PC-9 (cell line): ENCODE measurements at regions not wholly inside any gene's neighbourhood (a gene's known extent, or its start where the extent isn't known, plus 50 kb on each side); places are given as distances from the start of the nearest gene placed in this dataset.

Experiments used
- BruUV-seq: library from RNA; stranded (reverse); fragments of 400-500 nt; replicated peaks from 2 replicates; lab custom pipeline; 2021; lab: Mats Ljungman, UMichigan
- CTCF ChIA-PET: fragments of 300-600 bp; sonication (Branson Sonifier 250); formaldehyde crosslinking; loops from one replicate; lab custom pipeline; 2022; ENCODE audit warnings: antibody characterized with exemption; lab: Charles Lee
- POLR2A ChIA-PET: fragments of 300-600 bp; sonication (Branson Sonifier 250); formaldehyde crosslinking; loops from one replicate; lab custom pipeline; 2022; ENCODE audit warnings: antibody characterized with exemption; ENCODE audit not compliant: unreplicated experiment; lab: Charles Lee
- DNase-seq, 2 experiments: peaks; one replicate each; pipeline versions ENCODE4 v3.0.0 to v3.0.0-alpha.2; 2015 to 2022; ENCODE audit warnings: mixed read lengths in 1 of 2
- H2AFZ ChIP-seq: fragments of 200-600 bp; sonication (generic); 2 replicates; pipeline ENCODE4 v1.8.1; 2017; ENCODE audit warnings: antibody characterized with exemption
- H3F3A ChIP-seq: fragments of 200-600 bp; sonication (generic); 2 replicates; pipeline ENCODE4 v1.8.1; 2017; ENCODE audit warnings: antibody characterized with exemption, mild to moderate bottlenecking, low read depth; ENCODE audit not compliant: insufficient read depth
- H3K27ac ChIP-seq: fragments of 200-600 bp; sonication (generic); 2 replicates; pipeline ENCODE4 v1.6.1; 2016; ENCODE audit warnings: mixed run types
- H3K27me3 ChIP-seq: fragments of 200-600 bp; sonication (generic); 2 replicates; pipeline ENCODE4 v1.6.1; 2016; ENCODE audit warnings: low read depth, mixed run types; ENCODE audit not compliant: insufficient read depth
- H3K36me3 ChIP-seq: fragments of 200-600 bp; sonication (generic); 2 replicates; pipeline ENCODE4 v1.6.1; 2016; ENCODE audit warnings: low read depth, mixed run types
- H3K4me1 ChIP-seq: fragments of 200-600 bp; sonication (generic); replicated peaks from 2 replicates; pipeline ENCODE4 v1.6.1; 2016; ENCODE audit warnings: mixed run types; ENCODE audit not compliant: insufficient read depth
- H3K4me2 ChIP-seq: fragments of 200-600 bp; sonication (generic); 2 replicates; pipeline ENCODE4 v1.6.1; 2017; ENCODE audit warnings: mixed run types
- H3K4me3 ChIP-seq: fragments of 200-600 bp; sonication (generic); 2 replicates; pipeline ENCODE4 v1.6.1; 2016; ENCODE audit warnings: mixed run types
- H3K79me2 ChIP-seq: fragments of 200-600 bp; sonication (generic); 2 replicates; pipeline ENCODE4 v1.6.1; 2017; ENCODE audit warnings: low read depth, mixed run types
- H3K9me2 ChIP-seq: fragments of 200-600 bp; sonication (generic); 2 replicates; pipeline ENCODE4 v1.8.1; 2017; ENCODE audit warnings: mild to moderate bottlenecking; ENCODE audit not compliant: insufficient read depth
- H3K9me3 ChIP-seq: fragments of 200-600 bp; sonication (generic); 2 replicates; pipeline ENCODE4 v1.8.1; 2016; ENCODE audit warnings: low read depth; ENCODE audit not compliant: insufficient read depth
- H4K20me1 ChIP-seq: fragments of 200-600 bp; sonication (generic); 2 replicates; pipeline ENCODE4 v1.8.1; 2017; ENCODE audit not compliant: insufficient read depth
- CTCF ChIP-seq: fragments of 200-600 bp; sonication (generic); conservative IDR thresholded peaks from 2 replicates; pipeline ENCODE4 v1.6.1; 2017; ENCODE audit warnings: mixed run types, antibody characterized with exemption, mild to moderate bottlenecking, moderate library complexity
- EZH2 ChIP-seq: fragments of 200-600 bp; sonication (generic); IDR thresholded peaks from 2 replicates; pipeline ENCODE4 v1.8.0; 2017; ENCODE audit warnings: antibody characterized with exemption, low read depth
- intact Hi-C: fragments of 100-400 bp; cut with micrococcal nuclease; formaldehyde crosslinking; loops from one replicate; pipeline ENCODE4 v1.10.0; 2022; ENCODE audit not compliant: unreplicated experiment

DNA sequence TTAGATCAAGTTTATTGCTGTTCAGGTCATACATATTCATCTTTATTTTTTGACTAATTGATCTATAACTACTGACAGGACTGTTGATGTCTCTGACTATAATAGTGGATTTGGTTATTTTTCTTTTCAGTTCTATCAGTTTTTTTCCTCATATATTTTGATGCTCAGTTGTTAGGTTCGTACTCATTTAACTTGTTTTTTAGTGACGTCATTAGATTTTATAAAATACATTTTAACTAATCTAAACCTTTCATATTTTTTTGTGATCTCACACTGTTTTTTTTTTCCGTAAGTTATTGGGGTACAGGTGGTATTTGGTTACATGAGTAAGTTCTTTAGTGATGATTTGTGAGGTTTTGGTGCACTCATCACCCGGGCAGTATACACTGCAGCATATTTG, 841.2 kb upstream of the FBXO33 start:
- CTCF ChIA-PET, result no interaction called here
- no TSS peak for BruUV-seq

GRCh38 chr14:40271480-40271879, 839.2 kb upstream of the FBXO33 start:
- CTCF ChIA-PET, result no interaction called here
- intact Hi-C loops, result no loop called here
- H3K9me2 ChIP-seq, result no peaks in the 10 kb centered on the region
- H3K36me3 ChIP-seq, result no peaks in the 10 kb centered on the region
- H3F3A ChIP-seq, result no peaks in the 10 kb centered on the region
- no peaks in the 10 kb centered on the region for H3K4me1 ChIP-seq
- no TSS peak for BruUV-seq
- H3K4me2 ChIP-seq, result no peak overlapping the region
- no peak overlapping the region for H3K4me3 ChIP-seq
- H3K27me3 ChIP-seq, result no peaks in the 10 kb centered on the region
- no peak overlapping the region for H3K27ac ChIP-seq
- TF ChIP-seq CTCF (no peak), EZH2 (no peak)
- H3K79me2 ChIP-seq, result no peaks in the 10 kb centered on the region
- H4K20me1 ChIP-seq, result no peaks in the 10 kb centered on the region
- no peak for DNase-seq
- POLR2A ChIA-PET, result no interaction called here
- H2AFZ ChIP-seq, result no peak overlapping the region
- H3K9me3 ChIP-seq, result no peaks in the 10 kb centered on the region

More for the DNA sequence above, 841.2 kb upstream of the FBXO33 start:
- H3K79me2 ChIP-seq, result no peaks in the 10 kb centered on the region
- DNase-seq, result no peak
- TF ChIP-seq EZH2 (no peak), CTCF (no peak)
- H3K9me2 ChIP-seq, result no peaks in the 10 kb centered on the region
- POLR2A ChIA-PET, result no interaction called here
- no peak overlapping the region for H2AFZ ChIP-seq
- H4K20me1 ChIP-seq, result no peaks in the 10 kb centered on the region
- H3K27me3 ChIP-seq, result no peaks in the 10 kb centered on the region
- H3K36me3 ChIP-seq, result no peaks in the 10 kb centered on the region
- no peak overlapping the region for H3K4me3 ChIP-seq
- intact Hi-C loops, result no loop called here
- H3F3A ChIP-seq, result no peaks in the 10 kb centered on the region
- no peak overlapping the region for H3K27ac ChIP-seq
- H3K4me1 ChIP-seq, result no peaks in the 10 kb centered on the region
- H3K4me2 ChIP-seq, result no peak overlapping the region
- no peaks in the 10 kb centered on the region for H3K9me3 ChIP-seq

GRCh38 chr14:40269436-40269835, 837.2 kb upstream of the FBXO33 start:
- no peak for DNase-seq
- CTCF ChIA-PET, result no interaction called here
- POLR2A ChIA-PET, result no interaction called here
- no peaks in the 10 kb centered on the region for H3K27me3 ChIP-seq
- no peak for TF ChIP-seq CTCF
- H3K79me2 ChIP-seq, result no peaks in the 10 kb centered on the region
- BruUV-seq, result no TSS peak
- H3K36me3 ChIP-seq, result no peaks in the 10 kb centered on the region
- H3K9me3 ChIP-seq, result no peaks in the 10 kb centered on the region
- H3K4me3 ChIP-seq, result no peak overlapping the region
- no peak overlapping the region for H3K4me2 ChIP-seq
- no peaks in the 10 kb centered on the region for H3F3A ChIP-seq
- no peaks in the 10 kb centered on the region for H3K9me2 ChIP-seq
- intact Hi-C loops, result no loop called here
- no peak overlapping the region for H2AFZ ChIP-seq
- no peaks in the 10 kb centered on the region for H3K4me1 ChIP-seq
- H4K20me1 ChIP-seq, result no peaks in the 10 kb centered on the region
- no peak overlapping the region for H3K27ac ChIP-seq
